Gastroesophageal sphincter (tissue), 3 donors: ENCODE measurements at regions not wholly inside any gene's neighbourhood (a gene's known extent, or its start where the extent isn't known, plus 50 kb on each side); places are given as distances from the start of the nearest gene placed in this dataset.

Experiments used
- CTCF ChIP-seq, 4 experiments: fragments of 200-600 bp in 2 of 4; fragments of 450-650 bp in 2 of 4; sonication (generic) in 1 of 4; IDR thresholded peaks; one replicate each; pipeline ENCODE4 v1.5.1; 2017 to 2019; ENCODE audit warnings: antibody characterized with exemption in 4 of 4, mild to moderate bottlenecking in 2 of 4, moderate library complexity in 2 of 4
- EP300 ChIP-seq: sonication (generic); formaldehyde crosslinking; IDR thresholded peaks from one replicate; pipeline ENCODE4 v1.6.1; 2017; ENCODE audit warnings: antibody characterized with exemption, mild to moderate bottlenecking
- POLR2A ChIP-seq, 2 donors: fragments of 450-650 bp; IDR thresholded peaks; one replicate each; pipeline ENCODE4 v1.6.1; 2017; ENCODE audit warnings: antibody characterized with exemption in 2 of 2, mild to moderate bottlenecking in 2 of 2, moderate library complexity in 1 of 2

- no peak for TF ChIP-seq EP300
- TF ChIP-seq CTCF (IDR thresholded peaks at IDR 0.05), result no peak
- no peak for TF ChIP-seq POLR2A (IDR thresholded peaks at IDR 0.05)
Observed at GRCh38 chr5:125143011-125143410, 396.6 kb upstream of the ZNF608 start.
